HG03521 (cell line): ENCODE measurements at regions not wholly inside any gene's neighbourhood (a gene's known extent, or its start where the extent isn't known, plus 50 kb on each side); places are given as distances from the start of the nearest gene placed in this dataset.

ENCODE experiments used
- ATAC-seq: cut with Tn5 transposase; IDR thresholded peaks from one replicate; pipeline ENCODE4 v1.9.1; 2021; ENCODE audit warnings: mild to moderate bottlenecking, moderate library complexity; ENCODE audit not compliant: unreplicated experiment

GRCh38 chr1:217214551-217214950 lies 416.3 kb downstream of the GPATCH2 start:
- no peak for ATAC-seq

- no peak for ATAC-seq
These were observed 419.4 kb downstream of the GPATCH2 start for GRCh38 chr1:217211486-217211885.

DNA sequence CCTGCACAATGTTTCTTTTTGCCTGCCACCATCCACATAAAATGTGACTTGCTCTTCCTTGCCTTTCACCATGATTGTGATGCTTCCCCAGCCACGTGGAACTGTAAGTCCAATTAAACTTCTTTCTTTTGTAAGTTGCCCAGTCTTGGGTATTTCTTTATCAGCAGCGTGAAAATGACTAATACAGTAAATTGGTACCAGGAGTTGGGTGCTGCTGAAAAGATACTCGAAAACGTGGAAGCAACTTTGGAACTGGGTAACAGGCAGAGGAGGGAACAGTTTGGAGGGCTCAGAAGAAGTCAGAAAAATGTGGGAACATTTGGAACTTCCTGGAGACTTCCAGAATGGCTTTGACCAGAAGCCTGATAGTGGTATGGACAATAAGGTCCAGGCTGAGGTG lies 425.3 kb downstream of the GPATCH2 start:
- no peak for ATAC-seq

GRCh38 chr1:217196616-217197015 lies 434.3 kb downstream of the GPATCH2 start:
- ATAC-seq = no peak

DNA sequence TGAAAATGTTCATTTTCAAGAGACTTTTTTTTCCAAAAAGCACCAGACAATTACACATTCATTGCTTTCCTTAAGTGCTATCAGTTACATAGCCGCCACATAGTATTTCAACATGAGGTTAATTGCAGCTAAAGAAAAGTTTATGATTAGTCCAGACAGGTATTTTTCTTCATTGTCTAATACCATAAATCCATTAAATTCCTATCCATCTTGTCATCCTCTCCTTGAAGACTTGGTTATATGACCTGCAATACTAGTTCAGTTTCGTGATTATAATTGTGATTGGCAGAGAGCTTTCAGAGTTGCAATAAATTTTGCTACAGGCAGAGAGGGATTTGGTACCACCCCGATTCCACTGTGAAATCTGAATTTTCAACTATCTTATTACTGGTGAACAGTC lies 437.7 kb downstream of the GPATCH2 start:
- ATAC-seq = no peak

- ATAC-seq = no peak
These were observed 439.4 kb downstream of the GPATCH2 start for GRCh38 chr1:217191441-217191840.

- ATAC-seq = no peak
These were observed 440.5 kb downstream of the GPATCH2 start for GRCh38 chr1:217190359-217190758.

DNA sequence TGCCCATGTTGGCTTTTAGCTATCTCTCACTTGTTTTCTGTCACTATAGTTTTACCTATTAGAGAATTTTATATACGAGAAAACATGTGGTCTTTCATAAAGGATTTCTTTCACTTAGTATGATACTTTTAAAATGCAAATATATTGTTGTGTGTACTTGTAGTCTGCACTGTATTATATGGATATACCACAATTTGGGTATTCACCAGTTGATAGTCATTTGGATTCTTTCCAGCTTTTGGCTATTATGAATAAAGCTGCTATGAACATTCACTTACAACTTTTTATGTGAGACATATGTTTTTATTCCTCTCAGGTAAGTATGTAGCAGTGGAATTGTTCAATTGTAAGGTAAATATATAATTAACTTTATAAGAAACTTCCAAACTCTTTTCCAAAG lies 441.5 kb downstream of the GPATCH2 start:
- no peak for ATAC-seq

DNA sequence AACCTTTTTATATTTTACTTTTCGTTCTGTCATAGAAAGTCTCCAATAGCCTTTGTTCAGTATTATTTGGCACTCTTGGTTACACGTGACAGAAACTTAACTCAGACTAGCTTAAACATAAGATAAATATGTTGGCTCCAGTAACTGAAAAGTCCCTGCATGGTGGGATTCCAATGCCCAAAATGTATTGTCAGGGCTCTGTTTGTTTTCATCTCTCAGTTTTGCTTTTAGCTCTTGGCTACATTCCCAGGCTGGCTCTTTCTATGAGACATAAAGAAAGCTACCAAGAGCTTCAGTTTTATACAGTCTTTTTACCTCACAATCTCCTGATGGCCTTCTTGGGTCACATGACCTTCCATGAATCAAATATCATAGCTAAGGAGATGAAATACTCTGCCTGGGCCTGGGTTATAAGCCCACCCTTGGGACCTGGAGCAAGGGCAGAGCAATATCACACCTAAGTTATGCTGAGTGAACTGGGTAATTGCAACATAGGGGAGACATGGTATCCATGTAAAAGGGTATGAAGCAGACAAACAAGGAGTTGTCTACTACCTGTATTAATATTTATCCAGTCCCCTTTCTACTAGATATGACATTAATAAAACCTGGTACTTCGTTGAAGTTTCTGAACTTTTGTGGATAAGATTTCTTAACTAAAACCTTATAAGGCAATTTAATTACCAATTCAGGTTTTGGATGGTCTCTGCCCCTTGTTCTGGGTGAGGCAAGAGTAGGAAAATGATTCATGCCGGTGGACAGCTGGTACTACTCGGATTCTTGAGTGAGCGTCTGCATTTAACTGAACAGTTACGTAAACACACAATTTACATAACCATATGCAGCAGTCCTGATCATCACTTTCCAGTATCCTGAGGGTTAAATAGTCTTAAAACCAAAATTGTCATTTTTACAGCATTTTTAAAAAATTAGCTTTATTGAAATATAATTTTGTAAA lies 442.3 kb downstream of the GPATCH2 start:
- no peak for ATAC-seq

DNA sequence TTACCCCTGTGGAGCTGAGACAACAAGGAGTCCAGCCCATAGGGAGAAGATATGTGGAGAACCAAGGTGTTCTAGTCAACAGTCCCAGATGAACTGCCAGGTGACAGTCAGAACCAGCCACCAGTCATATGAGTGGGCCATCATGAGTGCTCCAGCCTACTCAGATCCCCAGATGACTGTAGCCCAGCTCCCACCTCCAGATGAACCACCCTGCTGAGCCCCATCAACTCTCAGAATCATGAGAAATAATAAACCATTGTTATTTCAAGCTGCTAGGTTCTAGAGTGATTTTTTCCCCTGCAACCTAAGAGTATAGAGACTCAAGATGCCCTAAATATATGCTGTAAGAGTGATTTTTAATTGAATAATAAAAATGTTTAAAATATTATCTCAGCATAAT lies 444.2 kb downstream of the GPATCH2 start:
- ATAC-seq = no peak

DNA sequence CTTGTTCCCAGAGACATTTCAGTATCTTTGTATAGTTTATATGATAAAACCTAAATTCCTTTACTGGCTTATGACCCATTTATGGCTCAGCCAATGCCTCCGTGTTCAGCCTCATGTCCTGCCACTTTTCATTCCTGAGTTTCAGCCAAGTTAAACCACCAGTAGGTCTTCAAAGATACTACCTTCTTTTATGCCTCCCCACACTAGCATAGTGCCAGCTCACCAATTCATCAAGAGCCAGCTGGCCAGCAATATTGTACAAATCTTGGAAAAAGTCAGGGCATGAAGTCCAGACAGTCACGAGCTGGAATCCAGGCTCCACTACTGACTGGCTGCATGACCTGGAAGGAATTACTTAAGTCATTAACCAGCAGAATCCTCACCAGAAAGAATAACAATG lies 446.0 kb downstream of the GPATCH2 start:
- no peak for ATAC-seq

DNA sequence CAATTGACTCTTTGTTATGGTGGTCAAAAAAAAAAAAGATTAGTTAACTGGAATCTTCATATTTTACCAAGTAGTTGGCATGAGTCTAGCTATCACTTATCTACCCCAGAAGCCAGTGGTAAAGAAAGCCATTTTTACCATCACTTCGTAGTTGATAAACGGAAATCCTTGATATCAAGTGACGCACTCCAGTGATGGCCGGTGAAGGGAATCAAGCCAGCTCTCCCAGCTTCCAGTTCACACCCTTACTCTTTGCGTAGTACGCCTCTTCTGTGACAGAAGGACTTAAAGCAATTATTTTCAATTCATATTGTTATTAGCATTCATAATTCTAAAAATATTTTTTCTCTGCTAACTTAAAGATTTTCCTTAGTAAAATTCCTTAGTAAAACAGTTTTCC lies 447.9 kb downstream of the GPATCH2 start:
- no peak for ATAC-seq

DNA sequence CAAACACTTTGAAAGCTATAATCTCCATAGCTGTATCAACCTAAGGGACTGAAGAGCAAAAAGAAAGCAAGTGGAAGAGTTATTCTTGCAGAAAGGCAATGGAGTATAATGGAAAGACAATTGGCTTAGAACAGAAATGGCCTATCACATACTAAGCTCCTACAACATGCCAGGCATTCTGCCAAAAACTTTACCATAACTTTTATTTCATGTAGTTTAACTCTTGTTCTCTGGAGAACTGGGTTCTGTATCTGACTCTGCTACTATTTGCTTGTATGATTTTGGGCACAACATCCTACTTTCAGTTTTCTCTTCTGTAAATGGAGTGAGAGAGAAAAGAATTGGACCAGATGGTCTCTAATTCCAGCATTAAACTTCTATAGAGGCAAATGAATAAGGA lies 449.1 kb downstream of the GPATCH2 start:
- no peak for ATAC-seq

DNA sequence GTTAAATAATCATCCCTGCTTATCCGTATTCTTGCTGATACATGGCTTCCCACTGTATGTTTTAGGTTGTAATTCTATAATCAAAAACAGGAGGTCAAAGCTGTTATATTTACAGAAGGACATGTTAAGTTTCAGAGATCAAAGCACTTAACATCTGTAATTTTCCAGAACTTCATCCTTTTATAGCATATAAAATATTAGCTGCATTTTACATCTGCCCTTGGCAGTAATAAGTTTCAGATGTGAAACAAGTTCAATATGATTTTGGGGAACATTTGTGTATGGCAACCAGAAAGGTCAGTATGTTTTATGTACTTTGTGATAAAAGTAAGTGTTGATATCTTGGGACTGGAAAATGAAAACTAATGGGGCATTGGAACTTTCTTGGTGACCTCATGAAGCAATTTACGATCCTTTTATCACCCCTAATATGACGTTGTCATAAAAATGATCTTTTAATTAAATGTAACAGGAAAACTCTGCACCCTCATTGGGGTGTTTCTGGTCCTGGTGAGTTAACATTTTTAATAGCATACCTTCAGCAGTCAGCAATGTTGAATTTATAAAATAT lies 449.6 kb downstream of the GPATCH2 start:
- no peak for ATAC-seq

GRCh38 chr1:217180443-217180842 lies 450.4 kb downstream of the GPATCH2 start:
- ATAC-seq = no peak

- no peak for ATAC-seq
These were observed 441.2 kb upstream of the ESRRG start for GRCh38 chr1:217164403-217164802.

GRCh38 chr1:217153361-217153760 lies 430.1 kb upstream of the ESRRG start:
- ATAC-seq = no peak

- ATAC-seq = no peak
These were observed 427.1 kb upstream of the ESRRG start for GRCh38 chr1:217150366-217150765.

DNA sequence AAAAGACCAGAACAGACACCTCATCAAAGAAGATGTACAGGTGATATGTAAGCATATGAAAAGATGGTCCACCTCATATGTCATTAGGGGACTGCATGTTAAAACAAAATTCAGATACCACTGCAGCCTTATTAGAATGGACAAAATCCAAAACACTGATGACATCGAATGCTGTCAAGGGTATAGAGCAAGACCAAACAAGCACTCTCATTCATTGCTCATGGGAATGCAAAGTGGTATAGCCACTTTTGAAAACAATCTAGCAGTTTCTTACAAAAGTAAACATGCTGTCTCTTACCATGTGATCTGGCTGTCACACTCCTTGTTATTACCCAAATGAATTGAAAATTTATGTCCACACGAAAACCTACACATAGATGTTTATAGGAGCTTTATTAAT lies 426.6 kb upstream of the ESRRG start:
- no peak for ATAC-seq

DNA sequence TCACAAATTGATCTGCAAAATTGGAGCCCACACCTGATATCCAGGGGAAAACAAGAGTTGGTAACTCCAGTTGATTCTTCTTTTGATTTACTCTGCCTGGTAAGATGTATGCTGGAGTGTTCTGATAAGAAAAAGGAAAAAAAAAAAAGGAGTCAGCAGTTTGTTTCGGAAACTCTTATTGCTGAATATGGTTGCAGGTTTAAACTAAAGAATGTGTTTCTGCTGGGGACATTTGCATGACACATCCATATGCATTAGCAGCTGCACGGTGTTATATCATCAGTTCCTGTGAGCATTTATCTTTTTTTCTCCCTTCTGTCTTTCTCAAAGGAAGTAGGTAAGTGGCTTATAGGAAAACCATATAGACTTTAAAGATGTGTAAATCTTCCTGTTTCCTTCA lies 418.5 kb upstream of the ESRRG start:
- ATAC-seq = no peak

DNA sequence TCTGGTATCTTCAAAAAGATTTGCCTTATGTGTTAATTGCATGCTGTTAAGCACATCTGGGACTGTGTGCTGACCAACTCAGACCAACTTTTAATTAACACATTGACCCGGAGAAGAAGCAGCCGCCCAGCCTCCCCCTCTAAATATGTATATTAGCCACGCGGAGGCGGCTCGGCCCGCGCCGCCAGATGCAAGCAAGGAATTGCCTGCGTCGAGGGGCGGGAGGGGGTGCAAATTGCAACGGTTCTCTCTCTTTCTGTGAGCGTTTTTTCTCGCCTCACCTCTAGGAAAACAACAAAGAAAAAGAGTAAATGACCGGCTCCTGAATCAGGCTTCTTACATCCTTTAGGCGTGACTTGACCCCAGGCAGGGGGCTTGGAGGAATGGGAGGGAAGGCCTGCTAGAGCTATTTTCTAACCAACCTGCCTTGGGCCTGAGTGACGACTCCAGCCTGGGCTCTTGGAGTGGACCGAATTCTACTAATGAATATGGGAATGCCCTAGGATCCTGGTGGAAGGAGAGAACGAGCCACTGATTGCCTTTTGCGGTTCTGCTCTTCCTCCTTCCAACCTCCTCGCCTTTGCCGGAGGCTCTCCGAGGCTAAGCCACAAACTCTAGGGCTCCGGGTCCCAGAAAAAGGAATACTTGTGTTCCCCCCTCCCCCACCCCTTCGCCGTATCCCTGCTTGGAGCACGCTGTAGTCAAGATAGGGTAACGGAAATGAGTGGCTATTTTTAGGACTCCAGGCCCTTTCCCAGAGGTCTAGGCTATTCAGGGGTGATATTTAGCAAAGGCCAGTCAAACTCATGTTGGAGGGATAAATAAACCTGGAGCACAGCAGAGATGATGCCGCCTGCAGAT lies 417.0 kb upstream of the ESRRG start:
- no peak for ATAC-seq

GRCh38 chr1:217139513-217139912 lies 416.3 kb upstream of the ESRRG start:
- no peak for ATAC-seq
